OCI-LY3 (cell line): ENCODE measurements at regions not wholly inside any gene's neighbourhood (a gene's known extent, or its start where the extent isn't known, plus 50 kb on each side); places are given as distances from the start of the nearest gene placed in this dataset.

Source experiments
- EZH2phosphoT487 ChIP-seq: fragments of 200-600 bp; shearing (Covaris generic); IDR thresholded peaks from 2 replicates; pipeline ENCODE4 v1.6.1; 2018; ENCODE audit warnings: antibody characterized with exemption, mixed run types, low read depth
- TF ChIP-seq, protein P1 (sequence below): fragments of 200-600, 300-600 bp; sonication (generic); IDR thresholded peaks from 2 replicates; pipeline ENCODE4 v1.5.1; 2014; ENCODE audit warnings: antibody characterized with exemption, low read length, low read depth

GRCh38 chr13:44303681-44304432, 69.8 kb upstream of the SERP2 start:
- TF ChIP-seq, protein P1, sequence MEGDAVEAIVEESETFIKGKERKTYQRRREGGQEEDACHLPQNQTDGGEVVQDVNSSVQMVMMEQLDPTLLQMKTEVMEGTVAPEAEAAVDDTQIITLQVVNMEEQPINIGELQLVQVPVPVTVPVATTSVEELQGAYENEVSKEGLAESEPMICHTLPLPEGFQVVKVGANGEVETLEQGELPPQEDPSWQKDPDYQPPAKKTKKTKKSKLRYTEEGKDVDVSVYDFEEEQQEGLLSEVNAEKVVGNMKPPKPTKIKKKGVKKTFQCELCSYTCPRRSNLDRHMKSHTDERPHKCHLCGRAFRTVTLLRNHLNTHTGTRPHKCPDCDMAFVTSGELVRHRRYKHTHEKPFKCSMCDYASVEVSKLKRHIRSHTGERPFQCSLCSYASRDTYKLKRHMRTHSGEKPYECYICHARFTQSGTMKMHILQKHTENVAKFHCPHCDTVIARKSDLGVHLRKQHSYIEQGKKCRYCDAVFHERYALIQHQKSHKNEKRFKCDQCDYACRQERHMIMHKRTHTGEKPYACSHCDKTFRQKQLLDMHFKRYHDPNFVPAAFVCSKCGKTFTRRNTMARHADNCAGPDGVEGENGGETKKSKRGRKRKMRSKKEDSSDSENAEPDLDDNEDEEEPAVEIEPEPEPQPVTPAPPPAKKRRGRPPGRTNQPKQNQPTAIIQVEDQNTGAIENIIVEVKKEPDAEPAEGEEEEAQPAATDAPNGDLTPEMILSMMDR, result no peak
- TF ChIP-seq EZH2phosphoT487, result no peak
